ENCODE measurements at regions not wholly inside any gene's neighbourhood (a gene's known extent, or its start where the extent isn't known, plus 50 kb on each side); places are given as distances from the start of the nearest gene placed in this dataset.

DNA sequence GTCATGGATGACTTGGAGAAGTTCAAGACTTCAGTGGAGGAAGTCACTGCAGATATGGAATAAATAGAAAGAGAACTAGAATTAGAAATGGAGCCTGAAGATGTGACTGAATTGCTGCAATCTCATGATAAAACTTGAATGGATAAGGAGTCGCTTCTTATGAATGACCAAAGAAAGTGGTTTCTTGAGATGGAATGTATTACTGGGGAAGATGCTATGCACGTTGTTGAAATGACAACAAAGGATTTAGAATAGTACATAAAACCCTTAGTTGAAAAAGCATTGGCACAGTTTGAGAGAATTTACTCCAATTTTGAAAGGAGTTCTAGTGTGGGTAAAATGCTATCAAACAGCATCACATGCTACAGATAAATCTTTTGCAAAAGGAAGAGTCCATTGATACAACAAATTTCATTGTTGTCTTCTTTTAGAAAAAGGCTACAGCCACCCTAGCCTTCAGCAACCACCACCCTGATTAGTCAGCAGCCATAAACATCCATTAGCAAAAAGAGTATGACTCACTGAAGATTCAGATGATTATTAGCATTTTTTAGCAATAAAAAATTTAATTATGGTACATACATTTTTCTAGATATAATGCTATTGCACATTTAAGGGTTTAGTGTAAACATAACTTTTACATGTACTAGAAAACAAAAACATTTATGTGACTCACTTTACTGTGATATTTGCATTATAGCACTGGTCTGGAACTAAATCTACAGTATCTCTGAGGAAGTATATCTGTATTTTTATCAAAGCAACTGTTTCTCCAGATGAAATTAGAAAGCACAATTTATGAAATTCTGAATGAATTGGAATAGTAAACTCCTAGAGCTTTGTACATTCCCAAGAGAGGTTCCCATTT lies 110.5 kb upstream of the TACR1 start:
- DNase-seq, result no peak
- no peaks in the 10 kb centered on the region for H3K27me3 ChIP-seq
- H3K36me3 ChIP-seq, result no peaks in the 10 kb centered on the region
- intact Hi-C loops (cut with DNase I), result no loop called here
- H3K4me3 ChIP-seq, result no peak overlapping the region
- H3K4me1 ChIP-seq, result no peaks in the 10 kb centered on the region
- TF ChIP-seq, protein P1, sequence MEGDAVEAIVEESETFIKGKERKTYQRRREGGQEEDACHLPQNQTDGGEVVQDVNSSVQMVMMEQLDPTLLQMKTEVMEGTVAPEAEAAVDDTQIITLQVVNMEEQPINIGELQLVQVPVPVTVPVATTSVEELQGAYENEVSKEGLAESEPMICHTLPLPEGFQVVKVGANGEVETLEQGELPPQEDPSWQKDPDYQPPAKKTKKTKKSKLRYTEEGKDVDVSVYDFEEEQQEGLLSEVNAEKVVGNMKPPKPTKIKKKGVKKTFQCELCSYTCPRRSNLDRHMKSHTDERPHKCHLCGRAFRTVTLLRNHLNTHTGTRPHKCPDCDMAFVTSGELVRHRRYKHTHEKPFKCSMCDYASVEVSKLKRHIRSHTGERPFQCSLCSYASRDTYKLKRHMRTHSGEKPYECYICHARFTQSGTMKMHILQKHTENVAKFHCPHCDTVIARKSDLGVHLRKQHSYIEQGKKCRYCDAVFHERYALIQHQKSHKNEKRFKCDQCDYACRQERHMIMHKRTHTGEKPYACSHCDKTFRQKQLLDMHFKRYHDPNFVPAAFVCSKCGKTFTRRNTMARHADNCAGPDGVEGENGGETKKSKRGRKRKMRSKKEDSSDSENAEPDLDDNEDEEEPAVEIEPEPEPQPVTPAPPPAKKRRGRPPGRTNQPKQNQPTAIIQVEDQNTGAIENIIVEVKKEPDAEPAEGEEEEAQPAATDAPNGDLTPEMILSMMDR (IDR thresholded peaks at IDR 0.05), result no peak
- no peaks in the 10 kb centered on the region for H3K9me3 ChIP-seq
- ATAC-seq, result no peak
- H3K27ac ChIP-seq, result no peak overlapping the region

DNA sequence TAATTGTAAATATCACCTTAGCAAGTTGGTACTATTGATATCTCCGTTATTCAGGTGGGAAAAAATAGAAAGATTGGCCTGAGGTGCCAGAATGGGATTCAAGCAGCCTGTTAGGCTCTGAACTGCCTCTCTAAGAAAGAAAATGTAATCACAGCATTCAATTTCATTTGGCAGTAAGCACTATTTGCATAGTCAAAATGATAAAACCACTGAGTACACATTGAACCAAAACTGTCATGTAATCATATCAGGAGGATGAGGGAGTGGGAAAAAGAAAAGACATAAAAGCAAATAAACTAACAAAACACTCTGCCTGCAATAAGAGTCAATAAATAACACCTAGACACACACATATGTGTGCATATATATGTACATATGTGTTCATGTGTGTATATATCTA lies 103.9 kb upstream of the TACR1 start:
- no peak overlapping the region for H3K4me3 ChIP-seq
- no peaks in the 10 kb centered on the region for H3K27me3 ChIP-seq
- no peak for ATAC-seq
- intact Hi-C loops (cut with DNase I), result no loop called here
- TF ChIP-seq, protein P1 (IDR thresholded peaks at IDR 0.05), result no peak
- no peak for DNase-seq
- no peaks in the 10 kb centered on the region for H3K9me3 ChIP-seq
- no peak overlapping the region for H3K27ac ChIP-seq
- no peaks in the 10 kb centered on the region for H3K36me3 ChIP-seq
- no peaks in the 10 kb centered on the region for H3K4me1 ChIP-seq

DNA sequence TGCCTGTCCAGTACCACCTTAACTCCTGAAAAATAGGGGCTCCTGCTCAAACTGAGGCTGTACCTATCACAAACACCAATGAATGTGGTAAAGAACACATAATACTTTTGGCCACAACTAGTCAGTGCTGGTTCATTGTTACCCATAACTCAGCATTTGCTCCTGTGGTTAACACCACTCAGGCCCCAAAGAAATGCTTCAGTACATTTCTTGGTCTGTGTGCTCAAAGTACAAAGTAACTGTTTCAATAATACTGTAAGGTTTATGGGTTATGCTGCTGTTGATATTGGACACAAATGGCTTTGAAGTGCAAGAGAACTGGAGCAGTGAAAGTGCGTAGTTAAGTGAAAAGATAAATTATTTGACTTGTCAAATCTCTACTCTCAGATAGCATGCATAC lies 95.0 kb upstream of the TACR1 start:
- Histone ChIP-seq H3K27me3 (no peaks in the 10 kb centered on the region), H3K4me3 (no peak overlapping the region), H3K27ac (no peak overlapping the region), H3K4me1 (no peaks in the 10 kb centered on the region), H3K36me3 (no peaks in the 10 kb centered on the region), H3K9me3 (no peaks in the 10 kb centered on the region)
- intact Hi-C loops (cut with DNase I), result no loop called here
- no peak for ATAC-seq
- TF ChIP-seq, protein P1 (IDR thresholded peaks at IDR 0.05), result no peak
- DNase-seq, result no peak

DNA sequence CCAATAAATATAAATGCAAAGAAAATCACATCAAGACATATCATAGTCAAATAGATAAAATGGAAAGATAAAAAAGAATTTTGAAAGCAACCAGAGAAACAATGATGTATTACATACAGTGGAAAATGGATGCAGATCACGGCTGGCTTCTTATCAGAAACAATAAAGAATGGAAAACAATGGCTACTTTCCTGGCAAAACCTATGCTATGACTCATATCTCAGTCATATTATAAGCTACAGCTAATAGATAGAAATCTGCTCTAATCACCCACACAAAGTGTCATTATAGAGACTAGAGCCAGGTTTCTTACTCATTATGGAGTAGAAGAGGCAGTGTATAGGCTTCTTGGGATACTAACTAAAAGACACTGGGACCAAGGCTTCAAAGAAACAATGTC lies 93.5 kb upstream of the TACR1 start:
- intact Hi-C loops (cut with DNase I), result no loop called here
- no peak for DNase-seq
- H3K27ac ChIP-seq, result no peak overlapping the region
- no peak for ATAC-seq
- no peaks in the 10 kb centered on the region for H3K36me3 ChIP-seq
- H3K4me3 ChIP-seq, result no peak overlapping the region
- peaks cover 0 to 5% of the 10 kb centered on the region in 2 donors for H3K4me1 ChIP-seq
- no peaks in the 10 kb centered on the region for H3K27me3 ChIP-seq
- H3K9me3 ChIP-seq, result no peaks in the 10 kb centered on the region
- TF ChIP-seq, protein P1 (IDR thresholded peaks at IDR 0.05), result no peak

DNA sequence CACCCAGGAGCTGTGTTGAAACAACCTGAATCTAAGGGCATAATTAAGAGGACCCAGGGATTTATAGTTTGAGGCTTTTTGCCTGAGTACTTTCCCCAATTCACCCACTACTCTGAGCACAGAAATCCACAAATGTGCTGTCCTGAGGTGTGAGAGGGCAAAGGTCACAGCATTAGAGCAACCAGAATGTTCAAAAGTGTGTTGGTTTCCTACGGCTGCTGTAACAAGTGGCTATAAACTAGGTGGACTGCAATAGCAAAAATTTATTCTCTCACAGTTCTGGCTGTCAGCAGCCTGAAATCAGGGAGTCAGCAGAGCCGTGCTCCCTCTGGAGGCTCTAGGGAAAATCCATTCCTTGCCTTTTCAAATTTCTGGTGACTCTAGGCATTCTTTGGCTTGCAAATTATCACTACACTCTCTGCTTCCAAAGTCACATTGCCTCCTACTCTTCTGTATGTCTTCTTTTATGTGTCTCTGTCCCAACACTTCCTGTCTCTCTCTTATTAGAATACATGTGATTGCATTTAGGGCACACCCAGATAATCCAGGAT lies 91.4 kb upstream of the TACR1 start:
- Histone ChIP-seq H3K4me3 (no peak overlapping the region), H3K36me3 (no peaks in the 10 kb centered on the region), H3K9me3 (no peaks in the 10 kb centered on the region), H3K27me3 (no peaks in the 10 kb centered on the region), H3K27ac (no peak overlapping the region), H3K4me1 (peaks cover 0 to 9% of the 10 kb centered on the region in 2 donors)
- DNase-seq (peak in 1 of 4 donors; percentile 21), ATAC-seq (peak; percentile 24)
- intact Hi-C loops (cut with DNase I), result no loop called here
- TF ChIP-seq, protein P1 (IDR thresholded peaks at IDR 0.05), result no peak

Measured in left lung (tissue), 4 donors.